ENCODE measurements at regions not wholly inside any gene's neighbourhood (a gene's known extent, or its start where the extent isn't known, plus 50 kb on each side); places are given as distances from the start of the nearest gene placed in this dataset.

GRCh38 chrX:122245175-122245574, 938.9 kb upstream of the GRIA3 start:
- Histone ChIP-seq H3K27me3 (ENCODE audit: control insufficient read depth in 4 of 4, insufficient read depth in 4 of 4, low read length in 3 of 4) (no peaks in the 10 kb centered on the region), H3K9ac (ENCODE audit: low read depth in 1 of 2, low read length in 2 of 2) (no peak overlapping the region), H3K4me3 (ENCODE audit: low read depth in 1 of 3, low read length in 3 of 3) (no peak overlapping the region), H3K4me1 (ENCODE audit: control insufficient read depth in 4 of 4, insufficient read depth in 4 of 4, low read length in 3 of 4) (no peaks in the 10 kb centered on the region), H3K36me3 (ENCODE audit: control insufficient read depth in 4 of 4, insufficient read depth in 3 of 4, low read depth in 1 of 4, low read length in 3 of 4) (no peaks in the 10 kb centered on the region), H3K27ac (ENCODE audit: low read depth in 1 of 2, low read length in 2 of 2) (no peak overlapping the region), H3K9me3 (ENCODE audit: control insufficient read depth in 4 of 4, low read length in 3 of 4) (peaks cover 0 to 4% (median 0%) of the 10 kb centered on the region in 4 donors)
- DNase-seq (ENCODE audit: low spot score) = no peak
- no peak for TF ChIP-seq RAD21 (IDR thresholded peaks at IDR 0.05)
- TF ChIP-seq TAF1 (conservative IDR thresholded peaks at IDR 0.05) = no peak
- TF ChIP-seq ATF3 (IDR thresholded peaks at IDR 0.05) = no peak
- no peak for TF ChIP-seq EGR1 (IDR thresholded peaks at IDR 0.05; ENCODE audit: low read depth in 2 of 2)
- TF ChIP-seq, protein P1, sequence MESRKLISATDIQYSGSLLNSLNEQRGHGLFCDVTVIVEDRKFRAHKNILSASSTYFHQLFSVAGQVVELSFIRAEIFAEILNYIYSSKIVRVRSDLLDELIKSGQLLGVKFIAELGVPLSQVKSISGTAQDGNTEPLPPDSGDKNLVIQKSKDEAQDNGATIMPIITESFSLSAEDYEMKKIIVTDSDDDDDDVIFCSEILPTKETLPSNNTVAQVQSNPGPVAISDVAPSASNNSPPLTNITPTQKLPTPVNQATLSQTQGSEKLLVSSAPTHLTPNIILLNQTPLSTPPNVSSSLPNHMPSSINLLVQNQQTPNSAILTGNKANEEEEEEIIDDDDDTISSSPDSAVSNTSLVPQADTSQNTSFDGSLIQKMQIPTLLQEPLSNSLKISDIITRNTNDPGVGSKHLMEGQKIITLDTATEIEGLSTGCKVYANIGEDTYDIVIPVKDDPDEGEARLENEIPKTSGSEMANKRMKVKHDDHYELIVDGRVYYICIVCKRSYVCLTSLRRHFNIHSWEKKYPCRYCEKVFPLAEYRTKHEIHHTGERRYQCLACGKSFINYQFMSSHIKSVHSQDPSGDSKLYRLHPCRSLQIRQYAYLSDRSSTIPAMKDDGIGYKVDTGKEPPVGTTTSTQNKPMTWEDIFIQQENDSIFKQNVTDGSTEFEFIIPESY (IDR thresholded peaks at IDR 0.05) = no peak
- TF ChIP-seq JUND (IDR thresholded peaks at IDR 0.05) = no peak
- no peak for TF ChIP-seq NR2F2 (IDR thresholded peaks at IDR 0.05)
- no peak for TF ChIP-seq YY1 (IDR thresholded peaks at IDR 0.05)
- no peak for TF ChIP-seq RXRA (IDR thresholded peaks at IDR 0.05)
- no peak for TF ChIP-seq HNF4A (conservative IDR thresholded peaks at IDR 0.05)
- TF ChIP-seq, protein P2, sequence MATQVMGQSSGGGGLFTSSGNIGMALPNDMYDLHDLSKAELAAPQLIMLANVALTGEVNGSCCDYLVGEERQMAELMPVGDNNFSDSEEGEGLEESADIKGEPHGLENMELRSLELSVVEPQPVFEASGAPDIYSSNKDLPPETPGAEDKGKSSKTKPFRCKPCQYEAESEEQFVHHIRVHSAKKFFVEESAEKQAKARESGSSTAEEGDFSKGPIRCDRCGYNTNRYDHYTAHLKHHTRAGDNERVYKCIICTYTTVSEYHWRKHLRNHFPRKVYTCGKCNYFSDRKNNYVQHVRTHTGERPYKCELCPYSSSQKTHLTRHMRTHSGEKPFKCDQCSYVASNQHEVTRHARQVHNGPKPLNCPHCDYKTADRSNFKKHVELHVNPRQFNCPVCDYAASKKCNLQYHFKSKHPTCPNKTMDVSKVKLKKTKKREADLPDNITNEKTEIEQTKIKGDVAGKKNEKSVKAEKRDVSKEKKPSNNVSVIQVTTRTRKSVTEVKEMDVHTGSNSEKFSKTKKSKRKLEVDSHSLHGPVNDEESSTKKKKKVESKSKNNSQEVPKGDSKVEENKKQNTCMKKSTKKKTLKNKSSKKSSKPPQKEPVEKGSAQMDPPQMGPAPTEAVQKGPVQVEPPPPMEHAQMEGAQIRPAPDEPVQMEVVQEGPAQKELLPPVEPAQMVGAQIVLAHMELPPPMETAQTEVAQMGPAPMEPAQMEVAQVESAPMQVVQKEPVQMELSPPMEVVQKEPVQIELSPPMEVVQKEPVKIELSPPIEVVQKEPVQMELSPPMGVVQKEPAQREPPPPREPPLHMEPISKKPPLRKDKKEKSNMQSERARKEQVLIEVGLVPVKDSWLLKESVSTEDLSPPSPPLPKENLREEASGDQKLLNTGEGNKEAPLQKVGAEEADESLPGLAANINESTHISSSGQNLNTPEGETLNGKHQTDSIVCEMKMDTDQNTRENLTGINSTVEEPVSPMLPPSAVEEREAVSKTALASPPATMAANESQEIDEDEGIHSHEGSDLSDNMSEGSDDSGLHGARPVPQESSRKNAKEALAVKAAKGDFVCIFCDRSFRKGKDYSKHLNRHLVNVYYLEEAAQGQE (IDR thresholded peaks at IDR 0.05) = no peak
- TF ChIP-seq CTCF (IDR thresholded peaks at IDR 0.05; ENCODE audit: low read depth, low read length, missing input control) = no peak
- no peak for TF ChIP-seq GABPA (IDR thresholded peaks at IDR 0.05 in 1 of 2, conservative IDR thresholded peaks at IDR 0.05 in 1 of 2)
- TF ChIP-seq SP1 (IDR thresholded peaks at IDR 0.05) = no peak
- no peak for TF ChIP-seq MAX (IDR thresholded peaks at IDR 0.05)
- no peak for TF ChIP-seq FOXA2 (IDR thresholded peaks at IDR 0.05)
- TF ChIP-seq FOXA1 (IDR thresholded peaks at IDR 0.05) = no peak

DNA sequence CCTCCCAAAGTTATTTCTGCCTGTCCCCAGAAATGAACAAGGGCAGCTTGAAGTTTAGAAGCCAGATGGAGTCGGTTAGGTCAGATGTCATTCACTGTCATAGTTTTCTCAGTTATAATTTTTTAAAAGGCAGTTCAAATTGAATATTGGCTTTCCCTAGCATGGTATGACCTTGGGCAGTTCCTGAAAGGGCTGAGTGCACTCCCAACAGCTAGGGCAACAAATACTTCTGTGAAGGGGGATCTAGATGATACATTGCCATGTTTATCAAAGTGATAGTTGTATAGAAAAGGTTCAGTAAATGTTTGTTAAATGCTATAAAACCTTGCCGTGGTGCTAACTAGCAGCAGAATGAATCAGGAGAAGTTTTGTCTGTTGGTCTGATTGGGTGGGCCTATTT, 938.1 kb upstream of the GRIA3 start:
- DNase-seq (ENCODE audit: low spot score) = no peak
- no peak for TF ChIP-seq GABPA (IDR thresholded peaks at IDR 0.05 in 1 of 2, conservative IDR thresholded peaks at IDR 0.05 in 1 of 2)
- TF ChIP-seq FOXA2 (IDR thresholded peaks at IDR 0.05) = no peak
- Histone ChIP-seq H3K27me3 (ENCODE audit: control insufficient read depth in 4 of 4, insufficient read depth in 4 of 4, low read length in 3 of 4) (no peaks in the 10 kb centered on the region), H3K4me3 (ENCODE audit: low read depth in 1 of 3, low read length in 3 of 3) (no peak overlapping the region), H3K27ac (ENCODE audit: low read depth in 1 of 2, low read length in 2 of 2) (no peak overlapping the region), H3K9ac (ENCODE audit: low read depth in 1 of 2, low read length in 2 of 2) (no peak overlapping the region), H3K9me3 (ENCODE audit: control insufficient read depth in 4 of 4, low read length in 3 of 4) (peaks cover 0 to 4% (median 0%) of the 10 kb centered on the region in 4 donors), H3K4me1 (ENCODE audit: control insufficient read depth in 4 of 4, insufficient read depth in 4 of 4, low read length in 3 of 4) (no peaks in the 10 kb centered on the region), H3K36me3 (ENCODE audit: control insufficient read depth in 4 of 4, insufficient read depth in 3 of 4, low read depth in 1 of 4, low read length in 3 of 4) (no peaks in the 10 kb centered on the region)
- 73% methylated on average over 2 of the region's 2 CpGs for WGBS
